GM12891 (cell line): ENCODE measurements at regions not wholly inside any gene's neighbourhood (a gene's known extent, or its start where the extent isn't known, plus 50 kb on each side); places are given as distances from the start of the nearest gene placed in this dataset.

ENCODE experiments used
- DNase-seq: peaks from one replicate; pipeline ENCODE4 v3.0.0; 2011; ENCODE audit warnings: low spot score; ENCODE audit not compliant: insufficient read length
- FAIRE-seq: peaks from 2 replicates; lab custom pipeline; 2011; peaks lifted over from hg19 to GRCh38; lab: Jason Lieb, UNC
- PAX5 ChIP-seq: IDR thresholded peaks from 2 replicates; pipeline ENCODE4 v1.6.1; 2011; ENCODE audit warnings: low read length, moderate library complexity, mild to moderate bottlenecking; ENCODE audit not compliant: insufficient read depth, severe bottlenecking
- POLR2A ChIP-seq: IDR thresholded peaks from 2 replicates; pipeline ENCODE4 v1.6.1; 2011; ENCODE audit warnings: low read depth, low read length, control low read depth
- POLR2AphosphoS5 ChIP-seq: IDR thresholded peaks from 2 replicates; pipeline ENCODE4 v1.6.1; 2011; ENCODE audit warnings: low read depth, low read length, control low read depth
- POU2F2 ChIP-seq: IDR thresholded peaks from 2 replicates; pipeline ENCODE4 v1.6.1; 2011; ENCODE audit warnings: low read depth, mild to moderate bottlenecking, control low read depth, low read length, moderate library complexity
- SPI1 ChIP-seq: IDR thresholded peaks from 2 replicates; pipeline ENCODE4 v1.6.1; 2011; ENCODE audit warnings: low read depth, low read length, control low read depth
- TAF1 ChIP-seq: IDR thresholded peaks from 2 replicates; pipeline ENCODE4 v1.6.1; 2011; ENCODE audit warnings: low read depth, low read length, control low read depth

- FAIRE-seq (no peak), DNase-seq (no peak)
- TF ChIP-seq POLR2AphosphoS5 (no peak), SPI1 (no peak), TAF1 (no peak), PAX5 (no peak), POU2F2 (no peak), POLR2A (no peak)
These were observed 103.8 kb upstream of the UBE2E1 start for GRCh38 chr3:23701716-23702597.

GRCh38 chr3:23704298-23704697, 101.5 kb upstream of the UBE2E1 start:
- FAIRE-seq = no peak
- TF ChIP-seq POU2F2 = no peak
- no peak for TF ChIP-seq PAX5
- TF ChIP-seq POLR2AphosphoS5 = no peak
- no peak for TF ChIP-seq TAF1
- DNase-seq = no peak

GRCh38 chr3:23706111-23706510, 99.6 kb upstream of the UBE2E1 start:
- DNase-seq (no peak), FAIRE-seq (no peak)
- TF ChIP-seq POU2F2 = no peak
- TF ChIP-seq PAX5 = no peak

GRCh38 chr3:23709987-23710386, 95.8 kb upstream of the UBE2E1 start:
- FAIRE-seq (no peak), DNase-seq (no peak)
- TF ChIP-seq POLR2A (no peak), POLR2AphosphoS5 (no peak), POU2F2 (no peak), PAX5 (no peak), TAF1 (no peak), SPI1 (no peak)

- no peak for FAIRE-seq
- TF ChIP-seq POLR2A (no peak), POU2F2 (no peak), POLR2AphosphoS5 (no peak), TAF1 (no peak), SPI1 (no peak), PAX5 (no peak)
- DNase-seq = no peak
These were observed 95.2 kb upstream of the UBE2E1 start for GRCh38 chr3:23710555-23710954.

GRCh38 chr3:23711916-23712494, 93.8 kb upstream of the UBE2E1 start:
- FAIRE-seq = no peak
- DNase-seq = no peak
- TF ChIP-seq PAX5 (peak; percentile 19), POU2F2 (no peak), SPI1 (no peak), TAF1 (no peak), POLR2A (no peak), POLR2AphosphoS5 (no peak)

- TF ChIP-seq PAX5 (no peak), SPI1 (no peak), POLR2AphosphoS5 (no peak), TAF1 (no peak), POU2F2 (no peak), POLR2A (no peak)
- FAIRE-seq (no peak), DNase-seq (no peak)
These were observed 92.8 kb upstream of the UBE2E1 start for GRCh38 chr3:23712656-23713559.

GRCh38 chr3:23713641-23714040, 92.1 kb upstream of the UBE2E1 start:
- DNase-seq = no peak
- no peak for FAIRE-seq
- TF ChIP-seq PAX5 = no peak
- no peak for TF ChIP-seq SPI1
- no peak for TF ChIP-seq POU2F2
- no peak for TF ChIP-seq POLR2A
- no peak for TF ChIP-seq TAF1
- no peak for TF ChIP-seq POLR2AphosphoS5

- FAIRE-seq = no peak
- TF ChIP-seq PAX5 (no peak), POU2F2 (no peak), POLR2AphosphoS5 (no peak), TAF1 (no peak), SPI1 (no peak), POLR2A (no peak)
- DNase-seq = no peak
These were observed 85.7 kb upstream of the UBE2E1 start for GRCh38 chr3:23720059-23720458.
